Jurkat, Clone E6-1 (cell line): ENCODE measurements at regions not wholly inside any gene's neighbourhood (a gene's known extent, or its start where the extent isn't known, plus 50 kb on each side); places are given as distances from the start of the nearest gene placed in this dataset.

Source experiments
- DNase-seq: peaks from one replicate; pipeline ENCODE4 v3.0.0-alpha.2; 2011; ENCODE audit warnings: low read depth, low spot score
- H3K4me3 ChIP-seq: 2 replicates; pipeline ENCODE4 v1.5.1; 2011; ENCODE audit warnings: mild to moderate bottlenecking, low read length, control low read depth, moderate library complexity

GRCh38 chr6:106035655-106036054 is 50.5 kb upstream of the PRDM1 start:
- no peak for DNase-seq
- no peak overlapping the region for H3K4me3 ChIP-seq

- H3K4me3 ChIP-seq, result no peak overlapping the region
- no peak for DNase-seq
Observed at GRCh38 chr6:106033806-106034205, 52.3 kb upstream of the PRDM1 start.

DNA sequence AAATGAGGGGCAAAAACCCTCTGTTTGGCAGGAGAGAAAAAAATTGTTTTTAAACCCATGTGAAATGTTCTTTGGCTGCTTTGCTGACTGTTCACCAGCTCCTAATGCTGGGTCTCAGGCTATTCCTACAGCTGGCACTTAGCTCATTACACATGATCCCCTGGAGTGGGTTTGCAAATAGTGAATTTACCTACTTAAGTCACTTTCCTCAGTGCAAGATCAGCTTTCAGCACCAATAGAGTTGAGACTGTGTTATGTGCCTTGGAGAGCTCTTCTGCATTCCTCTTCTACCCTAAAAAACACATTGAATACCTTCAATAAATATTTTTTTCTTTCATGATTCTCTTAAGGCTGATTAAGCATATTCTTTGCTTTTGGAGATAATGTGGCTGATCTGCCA is 58.4 kb upstream of the PRDM1 start:
- DNase-seq, result no peak
- H3K4me3 ChIP-seq, result no peak overlapping the region

DNA sequence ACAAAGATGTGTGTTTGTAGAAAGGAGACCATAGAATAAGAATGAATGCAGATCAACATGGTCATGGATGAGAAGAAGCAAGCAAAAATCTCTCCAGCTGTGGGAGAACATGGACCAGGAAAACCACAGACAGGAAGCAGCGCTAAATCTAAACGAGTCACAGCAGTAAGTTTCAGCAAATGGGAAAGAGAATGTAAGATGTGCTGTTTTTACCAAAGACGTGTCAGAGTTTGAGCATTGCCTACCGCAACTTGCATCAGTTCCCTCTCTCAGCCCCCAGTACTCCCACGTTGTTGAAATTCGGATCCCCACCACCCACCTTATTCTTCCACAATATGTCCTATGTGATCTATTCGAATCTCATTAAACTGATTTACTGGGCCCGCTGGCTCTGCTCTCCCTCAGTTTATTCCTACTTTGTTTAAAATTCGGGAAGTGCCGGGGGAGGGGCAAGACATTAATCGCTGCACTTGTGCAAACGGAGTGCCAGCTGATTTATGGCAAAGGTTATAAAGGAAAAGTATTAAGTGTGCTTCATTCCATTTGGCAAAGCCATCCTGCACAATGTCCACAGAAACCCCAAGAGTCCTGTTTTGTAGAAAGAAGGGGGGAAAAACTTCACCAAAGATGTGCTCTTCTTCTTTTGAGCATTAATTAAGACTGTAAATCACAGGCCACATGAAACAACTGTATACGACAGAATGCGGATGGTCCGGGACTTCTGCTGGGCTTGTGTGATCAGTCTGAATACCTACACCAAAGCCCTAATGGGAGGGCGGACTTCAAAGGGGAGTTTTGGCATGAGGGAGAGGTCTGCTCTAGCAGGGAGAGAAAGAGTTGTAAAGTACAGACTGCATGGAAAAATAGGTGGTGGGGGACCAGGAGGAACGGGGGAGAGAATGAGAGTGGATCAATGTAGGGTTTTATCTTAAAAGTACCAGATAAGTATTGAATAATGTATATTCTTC is 59.1 kb upstream of the PRDM1 start:
- no peak overlapping the region for H3K4me3 ChIP-seq
- DNase-seq, result peak; percentile 34

DNA sequence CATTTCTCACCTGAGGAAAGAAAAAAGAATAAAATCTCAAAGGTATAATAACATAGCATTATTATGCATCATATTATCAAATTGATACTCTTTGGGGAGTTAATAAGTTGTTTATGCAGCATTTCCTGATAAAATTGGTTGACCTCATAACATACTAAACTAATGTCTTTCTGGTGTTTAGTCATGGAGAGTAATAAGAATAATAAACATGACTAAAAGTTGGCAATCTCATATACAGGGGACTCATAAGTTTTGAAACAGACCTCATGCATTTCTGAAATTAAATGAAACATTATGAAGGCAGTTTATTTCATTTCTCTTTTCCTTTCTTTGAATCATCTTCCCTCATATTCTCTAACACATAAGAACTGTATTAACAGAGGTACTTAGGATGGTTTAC is 60.5 kb upstream of the PRDM1 start:
- no peak overlapping the region for H3K4me3 ChIP-seq
- no peak for DNase-seq

DNA sequence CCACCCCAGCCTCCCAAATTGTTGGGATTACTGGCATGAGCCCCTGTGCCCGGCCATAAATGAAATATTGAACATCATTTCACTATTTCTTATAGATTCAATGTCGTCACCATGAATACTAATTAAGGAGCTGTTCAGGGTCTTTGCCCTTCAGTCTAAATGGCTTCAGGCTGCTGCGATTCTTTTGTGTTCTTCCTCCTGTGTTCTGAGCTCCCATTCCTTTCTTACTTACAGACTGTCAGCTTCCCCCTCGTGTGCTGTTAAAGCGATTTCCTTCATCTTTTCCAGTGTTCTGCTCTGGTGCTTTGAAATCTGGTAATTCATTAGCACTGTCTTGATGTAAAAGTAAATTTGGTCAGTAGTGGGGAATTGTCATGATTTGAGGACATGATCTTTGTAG is 63.3 kb upstream of the PRDM1 start:
- DNase-seq, result no peak
- H3K4me3 ChIP-seq, result no peak overlapping the region

DNA sequence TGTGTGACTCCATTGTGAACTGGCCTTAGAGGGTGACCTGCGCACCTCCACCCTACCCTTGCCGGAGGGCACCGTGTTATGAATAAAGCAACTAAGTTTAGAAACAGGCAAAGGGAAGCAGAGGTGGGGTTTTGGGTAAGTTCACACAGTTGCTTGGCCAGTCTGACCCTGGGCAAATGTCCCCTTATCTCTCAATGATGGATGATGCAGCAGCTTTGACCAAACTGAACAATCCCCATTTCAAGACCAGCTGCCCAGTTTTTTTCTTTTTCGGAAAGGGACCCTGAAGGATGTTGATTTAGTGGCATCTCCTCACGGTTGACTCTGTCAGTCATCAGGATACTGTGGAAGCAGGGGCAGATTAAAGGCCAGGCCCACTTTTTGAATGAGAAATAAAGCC is 68.7 kb upstream of the PRDM1 start:
- no peak overlapping the region for H3K4me3 ChIP-seq
- DNase-seq, result no peak

DNA sequence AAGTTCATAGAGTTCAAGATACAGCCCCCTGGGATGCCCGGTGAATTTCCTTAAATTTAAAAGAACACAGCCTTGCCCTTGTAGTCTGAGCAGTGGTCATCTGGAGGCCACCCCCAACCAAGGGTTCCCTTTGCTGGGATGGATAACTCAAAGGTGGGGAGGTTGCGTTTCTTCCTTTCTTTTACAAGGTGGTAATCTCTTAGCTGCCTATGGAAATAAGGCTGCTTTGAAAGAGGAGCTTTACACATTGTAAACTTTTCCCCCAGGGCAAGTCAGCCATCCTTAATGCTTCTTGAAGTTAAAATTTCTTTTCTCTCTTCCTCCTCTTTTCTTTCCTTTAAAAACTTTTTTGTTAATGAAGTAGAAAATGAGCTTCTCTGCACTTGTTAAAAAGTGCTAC is 71.2 kb upstream of the PRDM1 start:
- no peak overlapping the region for H3K4me3 ChIP-seq
- DNase-seq, result no peak

GRCh38 chr6:106011476-106011875 is 74.7 kb upstream of the PRDM1 start:
- no peak overlapping the region for H3K4me3 ChIP-seq
- DNase-seq, result no peak

DNA sequence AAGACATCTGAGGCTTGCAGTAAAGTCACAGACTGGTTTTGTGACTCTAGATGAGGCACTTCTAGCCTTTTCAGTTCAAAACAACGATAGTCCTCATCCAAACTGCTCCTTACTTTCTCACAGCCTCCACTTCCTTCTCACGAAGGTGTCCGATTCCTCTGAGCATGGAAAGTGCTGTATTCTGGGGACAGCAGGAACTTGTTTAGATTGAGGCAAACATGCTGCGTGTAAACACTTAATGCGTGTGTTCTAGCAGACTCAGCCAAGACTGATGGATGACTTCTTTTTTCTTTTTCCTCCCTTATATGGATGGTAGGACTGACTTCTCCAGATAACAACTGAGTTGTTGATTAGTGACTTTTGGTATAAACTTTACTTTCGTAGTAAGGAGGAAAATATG is 80.2 kb upstream of the PRDM1 start:
- H3K4me3 ChIP-seq, result no peak overlapping the region
- DNase-seq, result no peak

DNA sequence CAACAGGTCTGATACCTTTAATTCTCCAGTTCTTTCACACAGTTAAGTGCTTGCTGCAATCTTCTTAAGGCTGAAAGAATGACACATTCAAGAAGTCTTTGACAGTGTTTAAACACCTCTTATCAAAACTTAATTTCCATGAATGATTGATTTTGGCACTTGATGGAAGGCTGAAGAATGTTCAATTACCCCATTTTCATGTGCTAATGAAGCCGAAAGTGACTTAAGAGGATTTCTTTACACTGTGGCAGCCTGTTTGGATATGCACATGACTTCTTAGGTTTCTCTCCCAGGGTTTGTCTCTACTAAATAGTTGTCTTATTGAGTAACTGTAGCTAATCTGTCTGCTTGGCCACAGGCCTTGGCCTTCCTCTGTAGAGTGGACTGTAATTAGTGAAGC is 81.1 kb upstream of the PRDM1 start:
- H3K4me3 ChIP-seq, result no peak overlapping the region
- DNase-seq, result no peak

- no peak overlapping the region for H3K4me3 ChIP-seq
- no peak for DNase-seq
Observed at GRCh38 chr6:106003268-106003987, 82.7 kb upstream of the PRDM1 start.

DNA sequence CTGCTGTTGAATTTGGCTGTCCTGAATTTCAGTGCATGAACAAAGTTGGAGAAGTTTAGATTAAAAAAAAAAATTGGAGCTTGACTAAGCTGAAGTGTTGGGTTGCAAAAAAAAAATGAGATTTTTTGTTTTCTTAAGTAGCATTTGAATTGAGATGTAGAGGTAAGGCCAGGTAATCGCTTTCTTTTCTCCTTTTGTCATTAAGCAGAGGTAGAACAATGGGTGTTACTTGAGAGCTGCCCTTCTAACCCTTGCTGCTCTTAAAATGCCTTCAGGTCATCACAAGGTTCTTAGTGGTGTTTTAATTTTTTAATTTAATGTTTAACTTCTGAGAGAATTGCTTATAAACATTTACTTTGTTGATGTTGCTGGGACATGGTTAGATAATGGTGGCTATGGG is 84.1 kb upstream of the PRDM1 start:
- DNase-seq, result no peak
- no peak overlapping the region for H3K4me3 ChIP-seq

DNA sequence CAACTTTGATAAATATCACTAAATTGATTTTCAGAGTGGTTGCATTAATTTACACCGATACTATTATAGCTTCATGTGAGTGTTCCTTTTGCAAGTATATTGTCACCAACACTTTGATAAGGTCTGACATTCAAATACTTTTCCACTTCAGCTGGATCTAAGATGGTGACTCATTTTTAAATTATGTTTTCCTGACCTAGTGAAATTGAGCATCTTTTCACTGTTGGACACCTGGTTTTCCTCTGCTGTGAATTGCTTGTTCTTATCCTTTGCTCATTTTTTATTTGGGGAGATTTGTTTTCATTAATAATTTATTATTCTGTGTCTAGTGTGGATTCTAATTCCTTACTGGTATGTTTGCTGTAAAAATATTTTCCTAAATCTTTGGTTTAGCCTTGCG is 85.2 kb upstream of the PRDM1 start:
- no peak overlapping the region for H3K4me3 ChIP-seq
- DNase-seq, result no peak

DNA sequence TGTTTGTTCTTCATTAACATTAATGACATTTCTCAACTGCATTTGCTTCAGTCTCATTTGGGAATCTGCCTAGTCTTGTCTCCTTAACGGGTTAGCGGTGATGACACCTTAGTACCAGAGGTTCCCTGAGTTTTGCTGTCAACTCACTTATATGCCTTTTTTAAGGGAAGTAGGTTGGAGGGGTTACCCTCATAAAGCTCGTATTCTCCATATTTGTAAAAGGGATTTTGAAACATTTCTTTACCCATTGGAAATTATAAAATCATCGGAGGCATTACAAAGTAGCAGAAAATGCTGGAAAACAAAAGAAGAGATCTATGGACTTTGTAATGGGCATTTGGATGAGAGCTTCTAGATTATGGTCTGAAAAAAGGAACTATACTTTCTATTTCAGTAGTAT is 88.7 kb upstream of the PRDM1 start:
- DNase-seq, result no peak
- H3K4me3 ChIP-seq, result no peak overlapping the region

- no peak overlapping the region; the same call in 1 of the 2 replicates for H3K4me3 ChIP-seq
- DNase-seq, result no peak
Observed at GRCh38 chr6:105995391-105995865, 90.7 kb upstream of the PRDM1 start.

GRCh38 chr6:105994591-105995390 is 91.3 kb upstream of the PRDM1 start:
- peak; percentile 11 for DNase-seq
- peak overlapping the region; percentile 54 for H3K4me3 ChIP-seq

- peak; percentile 35 for DNase-seq
Observed at GRCh38 chr6:105994118-105994590, 92.0 kb upstream of the PRDM1 start.

GRCh38 chr6:105993341-105994117 is 92.6 kb upstream of the PRDM1 start:
- DNase-seq, result no peak
- H3K4me3 ChIP-seq, result no peak overlapping the region

More at GRCh38 chr6:105994118-105994590, 92.0 kb upstream of the PRDM1 start:
- H3K4me3 ChIP-seq, result peak overlapping the region; percentile 54
